ENCODE measurements at regions not wholly inside any gene's neighbourhood (a gene's known extent, or its start where the extent isn't known, plus 50 kb on each side); places are given as distances from the start of the nearest gene placed in this dataset.

- DNase-seq (ENCODE audit: low spot score) (no peak), ATAC-seq (ENCODE audit: insufficient number of reproducible peaks, low FRiP score, low read depth) (no peak)
- Histone ChIP-seq H3K36me3 (no peaks in the 10 kb centered on the region), H3K4me1 (ENCODE audit: control insufficient read depth in 1 of 2, low read depth in 2 of 2) (peaks cover 0 to 8% of the 10 kb centered on the region in 2 donors), H3K27ac (no peak overlapping the region), H3K9me3 (no peaks in the 10 kb centered on the region), H3K4me3 (no peak overlapping the region), H3K27me3 (replicated peaks; ENCODE audit: insufficient read depth) (no peaks in the 10 kb centered on the region)
- TF ChIP-seq CTCF (IDR thresholded peaks at IDR 0.05) = no peak
Measured at GRCh38 chr3:66107855-66108254, 69.1 kb upstream of the MAGI1 start.

- no peak for DNase-seq (ENCODE audit: low spot score)
- no peak for ATAC-seq (ENCODE audit: insufficient number of reproducible peaks, low FRiP score, low read depth)
- Histone ChIP-seq H3K27me3 (replicated peaks; ENCODE audit: insufficient read depth) (no peaks in the 10 kb centered on the region), H3K27ac (no peak overlapping the region), H3K4me3 (no peak overlapping the region), H3K36me3 (no peaks in the 10 kb centered on the region), H3K4me1 (ENCODE audit: control insufficient read depth in 1 of 2, low read depth in 2 of 2) (peaks cover 0 to 8% of the 10 kb centered on the region in 2 donors), H3K9me3 (no peaks in the 10 kb centered on the region)
- no peak for TF ChIP-seq CTCF (IDR thresholded peaks at IDR 0.05)
Measured at GRCh38 chr3:66106788-66107187, 68.1 kb upstream of the MAGI1 start.

- no peak for TF ChIP-seq CTCF (IDR thresholded peaks at IDR 0.05)
- H3K4me1 ChIP-seq (ENCODE audit: control insufficient read depth in 1 of 2, low read depth in 2 of 2) = peaks cover 0 to 14% of the 10 kb centered on the region in 2 donors
- no peak for ATAC-seq (ENCODE audit: insufficient number of reproducible peaks, low FRiP score, low read depth)
- DNase-seq (ENCODE audit: low spot score) = no peak
- no peaks in the 10 kb centered on the region for H3K36me3 ChIP-seq
- no peaks in the 10 kb centered on the region for H3K27me3 ChIP-seq (replicated peaks; ENCODE audit: insufficient read depth)
- no peaks in the 10 kb centered on the region for H3K9me3 ChIP-seq
- H3K4me3 ChIP-seq = no peak overlapping the region
- H3K27ac ChIP-seq = no peak overlapping the region
Measured at GRCh38 chr3:66104535-66104934, 65.8 kb upstream of the MAGI1 start.

- Histone ChIP-seq H3K9me3 (no peaks in the 10 kb centered on the region), H3K36me3 (no peaks in the 10 kb centered on the region), H3K4me1 (ENCODE audit: control insufficient read depth in 1 of 2, low read depth in 2 of 2) (peaks cover 0 to 14% of the 10 kb centered on the region in 2 donors), H3K4me3 (no peak overlapping the region), H3K27ac (no peak overlapping the region), H3K27me3 (replicated peaks; ENCODE audit: insufficient read depth) (no peaks in the 10 kb centered on the region)
- ATAC-seq (ENCODE audit: insufficient number of reproducible peaks, low FRiP score, low read depth) (no peak), DNase-seq (ENCODE audit: low spot score) (no peak)
- no peak for TF ChIP-seq CTCF (IDR thresholded peaks at IDR 0.05)
Measured at GRCh38 chr3:66103729-66104128, 65.0 kb upstream of the MAGI1 start.

GRCh38 chr3:66101901-66102300 lies 63.2 kb upstream of the MAGI1 start:
- no peak overlapping the region for H3K27ac ChIP-seq
- H3K36me3 ChIP-seq = no peaks in the 10 kb centered on the region
- DNase-seq (ENCODE audit: low spot score) (no peak), ATAC-seq (ENCODE audit: insufficient number of reproducible peaks, low FRiP score, low read depth) (no peak)
- H3K27me3 ChIP-seq (replicated peaks; ENCODE audit: insufficient read depth) = no peaks in the 10 kb centered on the region
- TF ChIP-seq CTCF (IDR thresholded peaks at IDR 0.05) = no peak
- no peak overlapping the region for H3K4me3 ChIP-seq
- H3K4me1 ChIP-seq (ENCODE audit: control insufficient read depth in 1 of 2, low read depth in 2 of 2) = peaks cover 0 to 6% of the 10 kb centered on the region in 2 donors
- no peaks in the 10 kb centered on the region for H3K9me3 ChIP-seq
